HT1080 (cell line): ENCODE measurements at regions not wholly inside any gene's neighbourhood (a gene's known extent, or its start where the extent isn't known, plus 50 kb on each side); places are given as distances from the start of the nearest gene placed in this dataset.

Source experiments
- DNase-seq: peaks from one replicate; pipeline ENCODE4 v3.0.0-alpha.2; 2015; ENCODE audit warnings: low read depth

- DNase-seq, result no peak
Observed at GRCh38 chr1:37272626-37273025, 201.8 kb upstream of the ZC3H12A start.

- DNase-seq, result no peak
Observed at GRCh38 chr1:37274486-37274885, 199.9 kb upstream of the ZC3H12A start.

- peak; percentile 6 for DNase-seq
Observed at GRCh38 chr1:37274938-37275631, 199.3 kb upstream of the ZC3H12A start.

GRCh38 chr1:37277366-37277765 lies 197.0 kb upstream of the ZC3H12A start:
- no peak for DNase-seq

GRCh38 chr1:37281354-37281753 lies 193.0 kb upstream of the ZC3H12A start:
- no peak for DNase-seq

GRCh38 chr1:37282764-37283163 lies 191.6 kb upstream of the ZC3H12A start:
- no peak for DNase-seq

GRCh38 chr1:37284053-37284452 lies 190.3 kb upstream of the ZC3H12A start:
- no peak for DNase-seq

- no peak for DNase-seq
Observed at GRCh38 chr1:37286881-37287280, 187.5 kb upstream of the ZC3H12A start.

- DNase-seq, result no peak
Observed at GRCh38 chr1:37288900-37289299, 185.5 kb upstream of the ZC3H12A start.

GRCh38 chr1:37290718-37291117 lies 183.7 kb upstream of the ZC3H12A start:
- DNase-seq, result no peak

- DNase-seq, result no peak
Observed at GRCh38 chr1:37292789-37293188, 181.6 kb upstream of the ZC3H12A start.

GRCh38 chr1:37294096-37294495 lies 180.3 kb upstream of the ZC3H12A start:
- no peak for DNase-seq

GRCh38 chr1:37294529-37294928 lies 179.9 kb upstream of the ZC3H12A start:
- DNase-seq, result no peak

GRCh38 chr1:37298769-37299168 lies 175.6 kb upstream of the ZC3H12A start:
- DNase-seq, result no peak

GRCh38 chr1:37299216-37299615 lies 175.2 kb upstream of the ZC3H12A start:
- no peak for DNase-seq

- no peak for DNase-seq
Observed at GRCh38 chr1:37303884-37304574, 170.4 kb upstream of the ZC3H12A start.

- DNase-seq, result no peak
Observed at GRCh38 chr1:37305108-37305507, 169.3 kb upstream of the ZC3H12A start.

GRCh38 chr1:37305841-37306240 lies 168.5 kb upstream of the ZC3H12A start:
- DNase-seq, result no peak

- DNase-seq, result no peak
Observed at GRCh38 chr1:37306461-37306860, 167.9 kb upstream of the ZC3H12A start.

- DNase-seq, result no peak
Observed at GRCh38 chr1:37306871-37307270, 167.5 kb upstream of the ZC3H12A start.

GRCh38 chr1:37308031-37308960 lies 166.1 kb upstream of the ZC3H12A start:
- DNase-seq, result no peak

- no peak for DNase-seq
Observed at GRCh38 chr1:37309574-37309973, 164.8 kb upstream of the ZC3H12A start.
